NCI-H1436 (cell line): ENCODE measurements at regions not wholly inside any gene's neighbourhood (a gene's known extent, or its start where the extent isn't known, plus 50 kb on each side); places are given as distances from the start of the nearest gene placed in this dataset.

ENCODE experiments used
- DNase-seq: peaks from one replicate; lab custom pipeline; 2025; lab: John Stamatoyannopoulos, UW

DNA sequence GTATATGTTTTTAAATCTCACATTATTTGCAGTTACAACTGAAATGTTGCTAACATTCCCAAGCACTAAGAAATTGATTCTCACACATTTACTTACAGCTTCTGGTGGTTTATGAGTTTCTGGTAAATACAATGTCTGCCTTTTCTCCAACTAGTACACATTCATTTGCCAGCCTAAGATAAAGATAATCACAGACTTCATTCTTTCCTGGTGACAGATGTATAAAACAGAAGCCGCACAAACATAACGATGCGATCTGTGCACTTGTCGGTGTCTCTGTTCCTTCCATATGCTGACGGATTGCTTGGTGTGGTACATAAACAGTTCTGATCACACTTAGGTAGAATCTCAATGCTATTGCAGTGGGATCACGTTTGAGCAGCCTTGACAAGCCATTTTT, 100.4 kb upstream of the DDX18 start:
- no peak for DNase-seq

GRCh38 chr2:117714745-117715417, 99.6 kb upstream of the DDX18 start:
- DNase-seq, result no peak

DNA sequence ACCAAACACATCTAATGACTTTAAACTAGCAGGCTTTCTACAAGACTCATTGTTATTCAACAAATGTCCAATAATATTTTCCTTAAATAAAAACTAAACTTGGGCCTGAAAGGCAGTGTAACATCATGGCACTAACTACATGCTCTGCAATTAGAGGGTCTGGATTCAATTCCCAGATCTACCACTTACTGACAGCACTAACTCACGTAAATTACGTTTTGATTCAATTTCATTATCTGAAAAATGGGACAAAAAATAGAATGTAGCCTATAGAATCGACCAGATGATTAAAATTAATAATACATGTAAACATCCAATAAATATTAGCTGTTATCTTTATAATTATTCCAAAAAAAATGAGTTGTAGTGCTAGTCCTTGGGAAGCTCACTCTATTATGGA, 98.0 kb upstream of the DDX18 start:
- DNase-seq, result no peak

- DNase-seq, result no peak
Observed at GRCh38 chr2:117717072-117717471, 97.4 kb upstream of the DDX18 start.

- no peak for DNase-seq
Observed at GRCh38 chr2:117718048-117718447, 96.4 kb upstream of the DDX18 start.

- no peak for DNase-seq
Observed at GRCh38 chr2:117720765-117721164, 93.7 kb upstream of the DDX18 start.

DNA sequence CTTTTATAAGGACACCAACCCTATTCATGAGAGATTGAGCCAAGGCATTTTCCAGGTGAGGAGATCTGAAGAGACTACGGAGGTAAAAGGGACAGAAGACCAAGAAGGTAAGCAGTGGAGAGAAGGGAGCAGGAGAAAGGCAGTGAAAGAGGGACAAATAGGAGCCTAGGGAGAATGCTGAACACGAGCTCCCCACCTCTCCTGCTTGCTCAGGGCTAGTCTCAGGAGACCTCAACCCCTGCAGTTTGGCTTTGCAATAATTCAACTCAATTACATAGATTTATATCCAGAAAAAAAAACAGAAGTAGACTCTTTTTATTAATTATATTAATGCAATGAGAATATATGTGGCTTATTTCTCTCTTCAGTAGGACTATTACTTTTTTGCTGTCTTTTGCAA, 91.0 kb upstream of the DDX18 start:
- DNase-seq, result no peak

- DNase-seq, result no peak
Observed at GRCh38 chr2:117723888-117724434, 90.5 kb upstream of the DDX18 start.

DNA sequence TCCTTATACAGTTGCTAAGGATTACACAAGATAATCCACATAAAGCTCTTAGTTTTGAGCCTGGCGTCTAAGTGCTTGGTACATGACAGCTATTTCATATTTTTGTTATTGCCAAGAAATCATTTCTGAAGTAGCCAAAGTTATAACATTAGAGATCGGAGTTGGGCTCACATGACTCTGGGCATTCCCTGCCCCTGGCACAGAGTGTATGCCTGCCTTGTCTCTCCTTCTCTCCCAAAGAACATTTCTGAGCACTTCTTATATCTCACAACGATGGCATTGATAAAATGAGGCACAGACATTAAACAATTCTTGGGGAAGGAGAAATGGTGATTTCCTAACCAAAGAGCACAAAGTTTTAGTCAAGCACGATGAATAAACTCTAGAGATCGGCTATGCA, 87.7 kb upstream of the DDX18 start:
- no peak for DNase-seq

- DNase-seq, result no peak
Observed at GRCh38 chr2:117737846-117738245, 76.6 kb upstream of the DDX18 start.

DNA sequence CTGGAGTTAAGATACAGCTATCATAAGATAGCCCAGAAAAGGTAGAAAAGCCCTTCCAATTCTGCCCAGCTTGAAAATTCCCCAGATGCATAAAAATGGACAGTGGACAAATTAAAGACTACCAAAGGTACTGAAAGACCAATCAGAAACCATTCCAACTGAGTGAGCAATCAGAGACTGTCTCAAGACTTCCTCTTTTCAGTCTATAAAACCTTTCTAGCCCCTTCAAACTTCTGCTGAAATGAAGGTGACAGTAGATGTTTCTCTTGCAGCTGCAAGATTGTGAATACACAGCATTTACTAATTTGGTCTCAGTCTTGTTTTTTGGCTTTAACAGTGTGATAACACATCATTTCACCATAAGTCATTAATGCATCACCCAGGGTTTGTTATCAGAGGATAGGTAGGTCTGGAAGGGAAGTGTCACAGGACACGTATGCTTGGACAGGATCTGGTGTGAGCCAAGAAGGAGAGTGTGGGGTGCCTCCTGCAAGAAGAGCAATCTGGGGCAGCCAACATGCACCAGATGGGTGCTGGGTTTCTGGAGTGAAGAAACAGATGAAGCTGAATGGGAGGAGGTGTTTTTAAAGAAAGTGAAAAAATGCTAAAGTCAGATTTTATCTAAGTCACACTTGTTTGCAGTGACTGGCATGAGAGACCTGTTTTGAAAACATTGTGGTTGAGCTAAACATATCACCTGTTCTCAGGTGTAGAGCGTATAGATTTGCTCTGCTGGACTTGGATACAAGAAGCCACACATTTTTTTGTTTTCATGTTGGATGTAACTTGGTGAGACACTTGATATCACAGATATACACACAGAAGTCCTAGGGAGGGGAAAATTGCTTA, 75.3 kb upstream of the DDX18 start:
- no peak for DNase-seq

DNA sequence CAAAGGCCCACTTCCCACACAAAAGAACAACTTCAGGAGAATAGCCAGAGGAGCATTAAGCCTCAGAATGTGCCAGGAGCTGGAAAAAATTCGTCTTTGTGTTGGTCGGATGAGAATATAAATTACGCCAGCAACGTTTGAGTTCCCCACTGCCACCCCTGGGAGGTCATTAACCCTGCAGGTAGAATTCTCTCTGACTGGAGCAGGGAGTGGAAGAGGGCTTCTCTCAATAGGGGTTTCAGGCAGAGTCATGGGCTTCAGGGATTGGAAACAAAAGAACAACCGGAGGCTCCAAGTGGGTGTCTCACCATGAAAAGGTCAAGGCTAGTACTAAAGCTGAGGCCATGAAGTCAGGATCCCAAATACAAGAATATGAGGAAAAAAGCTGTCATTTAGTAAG, 69.0 kb upstream of the DDX18 start:
- DNase-seq, result no peak

DNA sequence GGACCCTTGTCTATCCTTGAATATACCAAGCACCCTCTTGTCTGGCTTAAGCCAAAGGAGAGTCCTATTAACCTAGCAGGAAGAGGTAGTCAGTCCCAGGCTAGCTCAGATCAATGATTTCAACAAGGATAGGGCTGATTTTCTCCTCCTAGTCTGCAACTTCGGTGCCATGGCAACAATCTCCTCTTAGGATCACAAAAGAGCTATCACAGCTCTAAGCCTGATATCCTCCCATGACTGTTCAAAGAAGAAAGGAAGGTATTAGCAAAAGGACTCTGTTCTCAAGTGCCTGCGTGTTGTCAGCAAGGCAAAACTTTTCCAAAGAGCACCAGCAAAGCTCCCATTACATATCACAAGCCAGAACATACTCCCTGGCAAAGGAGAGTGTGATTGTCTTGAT, 58.7 kb upstream of the DDX18 start:
- no peak for DNase-seq

DNA sequence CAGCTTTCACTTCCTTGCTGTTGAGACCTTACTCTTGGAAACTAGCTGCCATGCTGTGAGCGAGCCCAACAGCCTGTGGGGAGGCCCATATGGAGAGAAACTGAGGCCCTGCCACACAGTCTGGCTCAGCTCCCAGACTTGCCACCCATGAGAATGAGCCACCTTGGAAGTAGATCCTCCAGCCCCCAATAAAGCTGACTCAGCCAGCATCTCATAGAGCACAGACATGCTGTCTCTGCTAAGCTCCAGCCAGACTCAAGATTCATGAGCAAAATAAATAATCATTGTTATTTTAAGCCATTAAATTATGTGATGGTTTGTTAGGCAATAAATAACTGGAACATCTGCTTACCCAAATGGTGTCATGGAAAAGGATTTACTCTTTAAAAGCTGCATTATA, 53.6 kb upstream of the DDX18 start:
- no peak for DNase-seq

GRCh38 chr2:117762454-117762853, 52.0 kb upstream of the DDX18 start:
- no peak for DNase-seq

GRCh38 chr2:117763804-117764203, 50.7 kb upstream of the DDX18 start:
- no peak for DNase-seq
